ENCODE measurements at regions not wholly inside any gene's neighbourhood (a gene's known extent, or its start where the extent isn't known, plus 50 kb on each side); places are given as distances from the start of the nearest gene placed in this dataset.

GRCh38 chr18:59758837-59759236, 61.6 kb upstream of the CCBE1 start:
- no peak for TF ChIP-seq CTCF (IDR thresholded peaks at IDR 0.05; ENCODE audit: low read length)
- no peak for TF ChIP-seq EZH2 (IDR thresholded peaks at IDR 0.05; ENCODE audit: borderline replicate concordance, low read length)
